NCI-H446 treated with DMSO at 0.1 percent for 48 hours (cell line): ENCODE measurements at regions not wholly inside any gene's neighbourhood (a gene's known extent, or its start where the extent isn't known, plus 50 kb on each side); places are given as distances from the start of the nearest gene placed in this dataset.

Experiments used
- DNase-seq: peaks from one replicate; lab custom pipeline; 2025; lab: John Stamatoyannopoulos, UW

- DNase-seq = no peak
These were observed 75.2 kb upstream of the MIR17HG start for GRCh38 chr13:91272235-91272777.

- no peak for DNase-seq
These were observed 73.8 kb upstream of the MIR17HG start for GRCh38 chr13:91273675-91274074.

GRCh38 chr13:91277013-91277676, 70.3 kb upstream of the MIR17HG start:
- no peak for DNase-seq

GRCh38 chr13:91278291-91278690, 69.2 kb upstream of the MIR17HG start:
- no peak for DNase-seq

- no peak for DNase-seq
These were observed 68.6 kb upstream of the MIR17HG start for GRCh38 chr13:91278888-91279287.

GRCh38 chr13:91280801-91281200, 66.7 kb upstream of the MIR17HG start:
- DNase-seq = peak; percentile 14

- DNase-seq = no peak
These were observed 63.2 kb upstream of the MIR17HG start for GRCh38 chr13:91284335-91284734.

- DNase-seq = no peak
These were observed 61.2 kb upstream of the MIR17HG start for GRCh38 chr13:91286317-91286716.

GRCh38 chr13:91291078-91291477, 56.4 kb upstream of the MIR17HG start:
- no peak for DNase-seq

- no peak for DNase-seq
These were observed 54.8 kb upstream of the MIR17HG start for GRCh38 chr13:91292630-91293221.

GRCh38 chr13:91295712-91296410, 51.6 kb upstream of the MIR17HG start:
- DNase-seq = no peak

- DNase-seq = no peak
These were observed 50.0 kb upstream of the MIR17HG start for GRCh38 chr13:91297503-91297902.
